Non-pigmented ciliary epithelial cell (primary cell): ENCODE measurements at regions not wholly inside any gene's neighbourhood (a gene's known extent, or its start where the extent isn't known, plus 50 kb on each side); places are given as distances from the start of the nearest gene placed in this dataset.
"Not testable (repeated sequence)": the region's sequence is repeated elsewhere in the genome, so short reads cannot be mapped to it uniquely, and the experiment has no call there.

ENCODE experiments used
- DNase-seq: peaks from one replicate; pipeline ENCODE4 v3.0.0-alpha.2; 2010; ENCODE audit warnings: low read depth

DNA sequence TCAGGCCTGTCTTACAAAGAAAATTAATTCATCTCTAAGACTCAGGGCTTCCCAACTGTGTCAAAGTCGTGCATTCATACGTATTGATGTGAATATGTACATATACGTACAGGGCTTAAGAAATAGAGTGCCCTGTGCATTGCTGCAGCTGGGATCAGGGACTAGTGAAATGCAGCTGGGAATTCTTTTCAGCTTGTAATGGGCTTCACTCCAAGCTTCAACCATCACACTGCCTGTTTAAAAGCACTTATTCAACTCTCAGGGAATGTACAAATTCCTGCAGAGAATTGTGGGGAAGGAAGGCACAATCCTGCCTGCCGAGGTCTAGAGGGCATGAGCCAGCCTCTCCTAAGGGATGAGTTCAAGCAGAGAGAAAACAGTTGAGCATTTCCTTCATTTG, 59.6 kb upstream of the MAN2A1 start:
- DNase-seq: no peak

DNA sequence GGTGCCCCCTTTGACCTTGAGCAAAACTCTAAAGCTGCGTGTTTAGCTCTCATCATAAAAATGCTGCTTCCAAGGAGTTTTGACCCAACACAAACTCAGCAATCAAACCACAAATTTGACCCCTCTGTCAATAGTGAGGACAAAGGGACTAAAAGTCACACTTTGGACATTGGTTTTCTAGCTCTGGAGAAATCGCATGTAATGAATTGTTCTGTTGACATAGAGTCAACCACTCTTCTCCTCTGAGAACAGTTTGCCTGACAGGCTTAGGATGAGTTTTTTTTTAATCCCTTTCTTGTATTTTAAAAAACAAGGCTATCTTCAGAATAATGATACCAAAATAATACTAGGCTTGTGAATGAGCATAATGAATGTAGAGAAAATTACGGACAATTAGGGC, 61.1 kb upstream of the MAN2A1 start:
- DNase-seq: no peak

DNA sequence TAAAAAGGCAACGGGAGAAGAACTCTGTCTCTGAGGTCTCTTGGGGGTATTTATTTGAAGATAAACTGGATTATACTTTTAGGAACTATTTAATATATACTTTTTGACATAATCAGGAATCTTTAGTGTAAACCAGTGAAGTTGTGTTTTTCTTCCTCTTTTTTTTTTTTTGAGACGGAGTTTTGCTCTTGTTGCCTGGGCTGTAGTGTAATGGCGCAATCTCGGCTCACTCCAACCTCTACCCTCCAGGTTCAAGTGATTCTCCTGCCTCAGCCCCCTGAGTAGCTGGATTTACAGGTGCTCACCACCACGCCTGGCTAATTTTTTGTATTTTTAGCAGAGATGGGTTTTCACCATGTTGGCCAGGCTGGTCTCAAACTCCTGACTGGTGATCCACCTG, 68.5 kb upstream of the MAN2A1 start:
- DNase-seq: not testable (repeated sequence)

- no peak for DNase-seq
Measured at GRCh38 chr5:109620651-109621050, 69.1 kb upstream of the MAN2A1 start.

DNA sequence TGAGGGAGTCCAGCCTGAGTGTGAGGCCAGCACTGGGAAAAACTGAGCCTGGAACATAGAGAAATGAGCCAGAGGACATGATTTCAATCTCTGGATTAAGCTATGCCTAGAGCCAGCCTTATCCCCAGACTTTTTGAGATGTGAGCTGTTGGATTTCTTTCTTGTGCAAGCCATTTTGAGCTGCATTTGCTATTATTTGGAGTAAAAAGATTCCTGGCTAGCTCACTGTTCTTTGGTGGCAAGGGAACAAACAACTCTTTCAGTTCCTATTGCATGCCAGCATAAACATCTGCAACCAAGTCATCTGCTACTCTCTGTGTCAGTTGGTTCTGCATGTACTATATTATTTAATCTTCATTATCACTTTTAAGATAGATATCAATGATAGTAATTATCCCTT, 70.1 kb upstream of the MAN2A1 start:
- no peak for DNase-seq

GRCh38 chr5:109619021-109619460, 70.7 kb upstream of the MAN2A1 start:
- no peak for DNase-seq

GRCh38 chr5:109614981-109615380, 74.7 kb upstream of the MAN2A1 start:
- no peak for DNase-seq

DNA sequence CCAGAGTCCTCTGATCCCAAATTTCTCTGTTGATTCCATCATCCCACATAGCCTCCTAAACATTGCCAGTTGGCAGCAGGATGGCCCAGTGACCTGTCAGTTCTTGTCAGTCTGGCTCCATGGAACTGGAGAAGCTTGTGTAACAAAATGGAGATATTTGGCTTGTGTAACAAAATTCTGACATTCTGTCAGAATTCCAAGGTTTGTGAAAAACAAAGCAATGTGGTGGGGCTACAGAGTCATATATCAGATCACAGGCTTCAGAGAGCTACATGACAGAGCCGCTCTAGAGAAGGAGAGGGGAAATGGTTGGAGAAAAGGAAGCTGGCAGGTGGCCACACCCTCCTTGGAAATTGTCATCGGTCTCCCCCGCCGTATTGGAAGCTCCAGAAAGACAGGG, 75.4 kb upstream of the MAN2A1 start:
- DNase-seq: no peak

DNA sequence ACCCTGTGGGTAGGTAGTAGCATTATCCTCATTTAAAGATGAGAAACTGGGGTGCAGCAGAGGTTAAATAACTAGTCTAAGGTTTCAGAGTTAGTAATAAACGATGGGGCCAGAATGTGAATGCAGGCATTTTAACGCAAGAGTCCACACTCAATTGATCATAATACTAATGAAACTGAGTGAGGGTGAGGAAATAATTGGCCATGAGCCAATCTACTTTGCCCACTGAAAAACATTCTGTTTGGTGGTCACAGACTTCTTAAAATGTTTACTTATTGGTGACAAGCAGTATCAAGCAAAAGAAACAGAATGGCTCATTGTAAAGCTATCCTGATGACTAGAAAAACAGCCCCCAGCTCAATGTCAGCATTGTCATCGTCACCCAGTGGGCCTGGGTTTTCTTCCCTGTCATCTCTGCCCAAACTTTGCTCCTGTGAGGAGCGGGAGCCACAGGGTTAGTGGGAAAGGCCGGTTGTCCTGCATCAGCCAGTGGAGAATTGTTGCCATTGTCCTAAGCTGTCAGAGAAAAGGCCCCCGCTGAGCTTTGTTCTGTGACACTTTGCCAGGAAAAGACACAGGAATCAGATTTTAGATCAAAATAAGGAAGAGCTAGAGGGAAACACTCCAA, 77.3 kb upstream of the MAN2A1 start:
- DNase-seq: no peak

DNA sequence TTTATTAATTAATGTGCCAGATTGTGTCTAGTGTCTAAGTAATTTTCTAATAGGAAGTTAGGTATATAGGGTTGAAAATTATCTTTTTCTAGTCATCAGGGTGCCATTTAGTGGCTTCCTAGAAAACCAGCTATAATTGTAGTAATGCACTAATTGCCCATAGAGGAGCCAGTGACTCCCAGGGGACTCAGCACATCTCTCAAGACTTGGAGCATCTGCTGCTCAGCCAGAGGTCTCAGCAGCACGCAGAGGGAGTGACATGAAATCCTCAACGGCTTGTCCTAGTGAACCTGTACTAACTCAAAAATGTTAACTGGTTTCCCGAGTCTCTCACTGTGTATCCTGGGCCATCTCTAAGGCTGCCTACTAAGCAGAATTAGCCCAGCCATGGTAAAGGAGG, 78.2 kb upstream of the MAN2A1 start:
- no peak for DNase-seq

- DNase-seq: no peak
Measured at GRCh38 chr5:109611061-109611460, 78.7 kb upstream of the MAN2A1 start.

- DNase-seq: no peak
Measured at GRCh38 chr5:109610581-109610980, 79.1 kb upstream of the MAN2A1 start.

- DNase-seq: no peak
Measured at GRCh38 chr5:109605207-109605730, 84.5 kb upstream of the MAN2A1 start.

DNA sequence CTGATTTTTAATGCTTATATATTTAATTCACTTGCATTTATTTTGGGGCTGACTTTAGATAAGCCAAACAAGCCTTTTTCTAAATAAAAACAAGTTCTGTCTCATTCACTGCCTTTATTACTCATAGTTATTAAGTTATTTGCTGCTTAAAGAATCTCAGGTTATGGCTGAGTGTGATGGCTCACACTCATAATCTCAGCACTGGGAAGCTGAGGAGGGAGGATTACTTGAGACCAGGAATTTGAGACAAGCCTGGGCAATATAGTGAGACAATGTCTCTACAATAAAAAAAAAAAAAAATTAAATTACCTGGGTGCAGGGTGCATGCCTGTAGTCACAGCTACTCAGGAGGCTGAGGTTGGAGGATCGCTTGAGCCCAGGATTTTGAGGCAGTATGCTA, 85.0 kb upstream of the MAN2A1 start:
- DNase-seq: no peak

GRCh38 chr5:109601736-109602135, 88.0 kb upstream of the MAN2A1 start:
- DNase-seq: no peak

DNA sequence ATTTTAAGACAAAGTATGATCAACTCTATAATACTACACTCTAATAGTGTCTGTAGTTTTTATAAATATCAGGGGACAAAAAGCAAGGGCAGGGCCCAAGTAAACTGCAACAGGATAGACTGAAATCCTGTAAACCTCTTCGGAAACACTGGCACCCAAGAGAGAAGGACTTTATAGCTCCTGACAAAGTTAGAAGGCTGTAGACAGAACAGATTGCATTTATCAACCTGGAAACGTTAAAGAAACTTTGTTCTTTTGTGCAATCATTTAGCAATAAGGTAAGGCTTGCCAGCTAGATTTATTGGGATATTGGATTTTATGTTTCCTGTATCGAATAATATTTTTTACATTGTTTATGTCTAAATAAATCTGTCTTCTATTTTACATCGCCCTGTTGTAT, 91.8 kb upstream of the MAN2A1 start:
- no peak for DNase-seq

DNA sequence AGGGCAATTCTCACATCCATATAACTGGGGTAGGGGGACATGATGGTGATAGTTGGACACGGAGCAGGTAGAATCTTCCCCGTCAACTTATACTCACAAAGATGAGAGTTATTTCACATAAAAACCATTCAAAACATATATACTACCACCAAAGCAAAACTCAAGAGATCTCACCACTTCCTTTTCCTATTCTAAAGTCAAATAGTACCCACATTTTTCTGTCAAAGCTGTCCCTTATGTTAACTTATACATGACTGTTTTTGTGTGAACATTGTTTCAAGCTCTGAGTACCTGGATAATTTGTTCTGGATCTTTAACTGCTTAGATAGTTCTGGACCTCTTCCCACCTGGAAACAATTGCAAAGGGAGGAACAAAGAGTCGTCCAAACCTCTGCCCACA, 95.5 kb upstream of the MAN2A1 start:
- no peak for DNase-seq

DNA sequence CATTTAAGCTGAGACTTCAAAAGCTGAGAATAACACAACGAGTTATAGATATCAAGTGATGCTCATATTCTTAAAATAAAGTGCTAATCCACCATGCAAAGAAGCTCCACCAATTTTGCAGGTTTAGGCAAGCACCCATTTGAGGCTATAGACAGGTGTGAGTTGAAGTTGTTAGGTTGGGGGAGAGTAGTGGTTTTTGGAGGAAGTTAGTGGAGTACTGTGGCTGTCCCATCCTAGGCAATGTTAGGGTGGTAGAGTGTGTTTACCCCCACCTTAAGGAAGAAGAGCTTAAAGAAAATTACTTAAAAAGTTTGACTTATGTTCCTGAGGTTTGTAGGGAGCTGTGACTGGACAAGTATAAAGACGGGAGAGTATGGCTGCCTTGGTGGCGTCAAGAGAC, 98.9 kb upstream of the MAN2A1 start:
- DNase-seq: no peak

GRCh38 chr5:109589986-109590385, 99.7 kb upstream of the MAN2A1 start:
- no peak for DNase-seq

- DNase-seq: no peak
Measured at GRCh38 chr5:109589239-109589638, 100.5 kb upstream of the MAN2A1 start.

GRCh38 chr5:109588281-109589035, 101.3 kb upstream of the MAN2A1 start:
- DNase-seq: no peak

- DNase-seq: no peak
Measured at GRCh38 chr5:109584986-109585599, 104.6 kb upstream of the MAN2A1 start.

- no peak for DNase-seq
Measured at GRCh38 chr5:109580225-109580624, 109.5 kb upstream of the MAN2A1 start.
